Bronchial epithelial cell (primary cell): ENCODE measurements at regions not wholly inside any gene's neighbourhood (a gene's known extent, or its start where the extent isn't known, plus 50 kb on each side); places are given as distances from the start of the nearest gene placed in this dataset.
A peak's percentile ranks its signal among the peaks of the same experiment; 100 is the strongest.

ENCODE experiments used
- DNase-seq: peaks from one replicate; pipeline ENCODE4 v3.0.0-alpha.2; 2010; ENCODE audit warnings: low read depth
- FAIRE-seq: peaks from 2 replicates; lab custom pipeline; 2011; peaks lifted over from hg19 to GRCh38; lab: Jason Lieb, UNC
- H3K27me3 ChIP-seq: 2 replicates; pipeline ENCODE4 v1.5.1; 2011; ENCODE audit warnings: low read length; ENCODE audit not compliant: control insufficient read depth, insufficient read depth
- H3K36me3 ChIP-seq: 2 replicates; pipeline ENCODE4 v1.5.1; 2011; ENCODE audit warnings: low read length; ENCODE audit not compliant: control insufficient read depth, insufficient read depth
- H3K4me3 ChIP-seq: 2 replicates; pipeline ENCODE4 v1.5.1; 2011; ENCODE audit warnings: mild to moderate bottlenecking, low read depth, low read length, control low read depth
- TF ChIP-seq, protein P1 (sequence below): IDR thresholded peaks from 2 replicates; pipeline ENCODE4 v1.5.1; 2011; ENCODE audit warnings: mild to moderate bottlenecking, moderate library complexity, low read length, control low read depth, inconsistent platforms; ENCODE audit not compliant: insufficient read depth, severe bottlenecking

DNA sequence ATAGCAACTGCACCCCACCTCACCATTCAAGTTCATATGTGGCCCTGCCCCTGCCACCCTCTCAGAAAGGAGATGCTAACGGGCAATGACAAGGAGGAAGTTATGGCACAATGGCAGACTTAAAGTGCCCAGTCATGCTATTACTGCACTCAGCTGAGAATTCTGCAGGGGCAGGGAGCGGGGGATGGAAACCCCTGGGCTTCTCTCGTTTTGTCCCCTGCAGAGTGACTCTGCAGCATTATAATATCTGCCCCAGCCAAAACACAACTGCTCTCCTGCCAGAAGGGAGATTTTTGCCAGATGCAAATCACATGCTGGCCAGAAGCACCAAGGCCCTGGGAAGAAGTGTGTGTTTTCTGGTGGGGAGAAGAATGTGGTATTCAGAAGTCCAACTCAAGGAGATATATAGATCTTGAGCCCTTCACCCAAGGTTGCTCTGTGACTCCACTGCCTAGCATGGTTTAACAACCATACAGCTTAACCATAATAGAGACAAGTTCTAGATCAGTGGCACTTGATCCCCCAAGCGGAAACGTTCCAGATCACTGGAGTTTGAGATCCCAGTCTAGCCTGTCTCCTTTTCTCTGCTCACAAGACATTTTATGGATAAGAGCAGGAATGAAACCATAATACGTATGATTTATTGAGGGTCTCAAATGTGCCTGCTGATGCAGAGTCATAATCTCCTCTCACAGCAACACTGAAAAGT lies 207.0 kb upstream of the MAP3K1 start:
- FAIRE-seq (peak; percentile 43), DNase-seq (no peak)
- TF ChIP-seq, protein P1, sequence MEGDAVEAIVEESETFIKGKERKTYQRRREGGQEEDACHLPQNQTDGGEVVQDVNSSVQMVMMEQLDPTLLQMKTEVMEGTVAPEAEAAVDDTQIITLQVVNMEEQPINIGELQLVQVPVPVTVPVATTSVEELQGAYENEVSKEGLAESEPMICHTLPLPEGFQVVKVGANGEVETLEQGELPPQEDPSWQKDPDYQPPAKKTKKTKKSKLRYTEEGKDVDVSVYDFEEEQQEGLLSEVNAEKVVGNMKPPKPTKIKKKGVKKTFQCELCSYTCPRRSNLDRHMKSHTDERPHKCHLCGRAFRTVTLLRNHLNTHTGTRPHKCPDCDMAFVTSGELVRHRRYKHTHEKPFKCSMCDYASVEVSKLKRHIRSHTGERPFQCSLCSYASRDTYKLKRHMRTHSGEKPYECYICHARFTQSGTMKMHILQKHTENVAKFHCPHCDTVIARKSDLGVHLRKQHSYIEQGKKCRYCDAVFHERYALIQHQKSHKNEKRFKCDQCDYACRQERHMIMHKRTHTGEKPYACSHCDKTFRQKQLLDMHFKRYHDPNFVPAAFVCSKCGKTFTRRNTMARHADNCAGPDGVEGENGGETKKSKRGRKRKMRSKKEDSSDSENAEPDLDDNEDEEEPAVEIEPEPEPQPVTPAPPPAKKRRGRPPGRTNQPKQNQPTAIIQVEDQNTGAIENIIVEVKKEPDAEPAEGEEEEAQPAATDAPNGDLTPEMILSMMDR, result no peak
- Histone ChIP-seq H3K36me3 (no peaks in the 10 kb centered on the region), H3K27me3 (no peaks in the 10 kb centered on the region), H3K4me3 (no peak overlapping the region)

DNA sequence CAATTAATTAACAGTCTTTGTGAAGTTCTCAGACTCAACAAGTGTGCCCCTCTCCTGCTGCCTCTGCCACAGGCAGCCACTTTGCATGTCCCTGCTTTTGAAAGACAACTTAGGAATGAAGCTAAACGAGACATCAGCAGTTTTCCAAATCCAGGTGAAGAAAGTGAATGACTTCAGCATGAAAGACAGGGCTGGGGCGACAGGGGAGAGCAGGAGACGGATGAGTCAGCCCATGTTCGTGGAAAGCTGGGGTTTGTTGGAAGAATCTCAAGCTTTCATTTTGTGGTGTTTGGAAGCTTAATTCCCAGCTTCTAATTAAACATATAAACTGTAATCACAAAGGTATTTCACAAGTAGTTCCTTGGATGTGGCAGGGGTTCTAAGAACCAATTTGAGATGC lies 207.8 kb upstream of the MAP3K1 start:
- no peaks in the 10 kb centered on the region for H3K27me3 ChIP-seq
- TF ChIP-seq, protein P1, result no peak
- FAIRE-seq, result no peak
- no peaks in the 10 kb centered on the region for H3K36me3 ChIP-seq
- H3K4me3 ChIP-seq, result no peak overlapping the region
- DNase-seq, result peak; percentile 71

DNA sequence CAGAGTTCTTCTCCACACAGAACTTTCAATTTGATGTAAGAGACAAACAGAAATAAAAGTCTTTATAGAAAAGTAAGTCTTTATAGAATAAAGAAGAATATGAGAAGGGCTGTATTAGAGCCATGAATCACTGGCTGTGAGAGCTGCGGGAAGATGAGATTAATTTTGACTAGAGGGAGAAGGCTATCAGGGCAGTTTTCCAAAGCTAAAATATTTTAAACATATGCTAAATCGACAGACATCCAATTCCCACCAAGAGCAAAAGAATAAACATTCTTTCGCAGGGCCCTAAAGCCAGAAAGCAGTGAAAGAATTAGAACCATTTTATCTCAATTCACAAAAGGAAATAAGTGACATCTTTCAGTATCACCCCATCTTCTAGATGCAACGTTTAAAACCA lies 208.3 kb upstream of the MAP3K1 start:
- H3K4me3 ChIP-seq, result no peak overlapping the region
- TF ChIP-seq, protein P1, result no peak
- H3K27me3 ChIP-seq, result no peaks in the 10 kb centered on the region
- FAIRE-seq (no peak), DNase-seq (no peak)
- no peaks in the 10 kb centered on the region for H3K36me3 ChIP-seq

DNA sequence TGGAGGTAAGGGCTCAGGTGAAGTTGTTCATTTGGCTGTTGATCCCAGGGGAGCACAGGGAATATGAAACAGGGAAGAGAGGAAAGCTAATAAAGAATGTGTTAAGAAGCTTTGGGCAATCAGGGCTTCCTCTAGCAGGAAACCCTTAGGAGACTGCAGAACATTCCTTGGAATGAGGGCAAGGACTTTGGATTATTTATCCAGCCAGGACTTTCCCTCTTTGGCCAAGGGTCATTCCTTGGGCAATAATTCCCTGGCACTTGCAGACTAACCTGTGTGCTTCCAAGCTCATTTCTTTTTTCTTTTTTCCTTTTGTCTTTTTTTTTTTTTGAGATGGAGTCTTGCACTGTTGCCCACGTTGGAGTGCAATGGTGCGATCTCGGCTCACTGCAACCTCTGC lies 209.2 kb upstream of the MAP3K1 start:
- no peaks in the 10 kb centered on the region for H3K36me3 ChIP-seq
- no peak for DNase-seq
- FAIRE-seq, result no peak
- no peak overlapping the region for H3K4me3 ChIP-seq
- peaks cover 3% of the 10 kb centered on the region for H3K27me3 ChIP-seq
- TF ChIP-seq, protein P1, result no peak

DNA sequence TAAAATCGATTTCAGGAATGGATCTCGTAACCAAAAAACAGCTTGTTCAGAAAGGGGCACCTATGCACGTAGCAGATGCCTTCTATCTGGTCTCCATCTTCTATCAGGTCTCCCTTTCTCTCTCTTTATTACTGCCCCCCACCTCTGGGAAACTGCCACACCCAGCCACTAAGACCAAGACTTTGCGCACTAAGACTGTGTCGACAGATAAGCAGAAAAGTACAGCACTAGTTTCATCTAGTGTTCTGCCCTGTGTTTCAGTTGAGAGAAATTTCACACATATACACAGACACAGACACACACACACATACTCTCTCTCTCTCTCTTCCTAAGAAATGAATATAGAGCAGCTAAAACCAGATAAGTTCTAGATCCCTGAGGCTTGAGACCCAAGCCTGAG lies 210.1 kb upstream of the MAP3K1 start:
- DNase-seq (no peak), FAIRE-seq (no peak)
- H3K4me3 ChIP-seq, result no peak overlapping the region
- no peaks in the 10 kb centered on the region for H3K36me3 ChIP-seq
- TF ChIP-seq, protein P1, result no peak
- H3K27me3 ChIP-seq, result peaks cover 3% of the 10 kb centered on the region

DNA sequence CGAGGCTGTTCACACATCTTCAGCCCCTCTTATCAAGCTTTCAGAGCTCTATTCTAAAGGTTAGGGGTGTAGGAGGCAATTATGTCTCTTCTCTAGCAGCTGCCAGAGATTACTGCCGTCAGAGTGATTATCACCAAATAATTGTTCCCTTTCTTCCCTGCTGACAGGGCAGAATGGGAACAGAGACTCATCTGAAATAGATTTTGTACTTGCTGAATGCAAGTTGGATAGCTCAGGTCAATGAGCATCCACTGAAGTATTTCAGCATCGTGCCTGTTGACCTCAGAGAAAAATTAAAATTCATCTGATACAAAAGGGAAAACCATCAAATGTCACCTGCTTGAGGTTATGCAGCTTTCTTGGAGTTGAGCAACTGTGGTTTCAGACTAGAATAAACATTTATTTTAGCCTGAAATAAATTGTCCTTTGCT lies 213.7 kb upstream of the MAP3K1 start:
- FAIRE-seq (no peak), DNase-seq (no peak)
- Histone ChIP-seq H3K4me3 (no peak overlapping the region), H3K36me3 (no peaks in the 10 kb centered on the region), H3K27me3 (peaks cover 3% of the 10 kb centered on the region)
- TF ChIP-seq, protein P1, result no peak
